CD8-positive, alpha-beta memory T cell (primary cell): ENCODE measurements at regions not wholly inside any gene's neighbourhood (a gene's known extent, or its start where the extent isn't known, plus 50 kb on each side); places are given as distances from the start of the nearest gene placed in this dataset.

Experiments
- CTCF ChIA-PET: fragments of 350-600 bp; sonication (Branson Sonifier 250); formaldehyde crosslinking; loops from one replicate; lab custom pipeline; 2021; ENCODE audit warnings: antibody characterized with exemption; lab: Charles Lee
- POLR2A ChIA-PET: fragments of 350-600 bp; sonication (Branson Sonifier 250); formaldehyde crosslinking; loops from one replicate; lab custom pipeline; 2021; ENCODE audit warnings: antibody characterized with exemption; lab: Charles Lee
- DNase-seq, 5 donors: peaks; one replicate each; pipeline versions ENCODE4 v3.0.0 to v3.0.0-alpha.2; 2020 to 2022; ENCODE audit warnings: mixed read lengths in 1 of 5
- H3K27ac ChIP-seq: one replicate; pipeline ENCODE4 v1.7.0; 2013; ENCODE audit warnings: low read depth, mild to moderate bottlenecking, low read length, moderate library complexity
- H3K27me3 ChIP-seq: 2 replicates; pipeline ENCODE4 v1.7.0; 2013; ENCODE audit warnings: low read length, mild to moderate bottlenecking; ENCODE audit not compliant: insufficient read depth, poor library complexity, severe bottlenecking
- H3K36me3 ChIP-seq: 2 replicates; pipeline ENCODE4 v1.7.0; 2013; ENCODE audit warnings: mild to moderate bottlenecking, low read length, moderate library complexity; ENCODE audit not compliant: insufficient read depth
- H3K4me1 ChIP-seq: 2 replicates; pipeline ENCODE4 v1.7.0; 2013; ENCODE audit warnings: mild to moderate bottlenecking, low read length, moderate library complexity; ENCODE audit not compliant: insufficient read depth
- H3K4me3 ChIP-seq: 2 replicates; pipeline ENCODE4 v1.7.0; 2013; ENCODE audit warnings: mild to moderate bottlenecking, low read length
- H3K9me3 ChIP-seq: 2 replicates; pipeline ENCODE4 v1.7.0; 2013; ENCODE audit warnings: mild to moderate bottlenecking, low read length
- H3K27ac Mint-ChIP-seq, 8 donors: one replicate each; pipeline ENCODE4 v1.8.0; 2020 to 2021; ENCODE audit warnings: mixed read lengths in 8 of 8, mild to moderate bottlenecking in 6 of 8, inconsistent platforms in 3 of 8, moderate library complexity in 3 of 8
- H3K27me3 Mint-ChIP-seq, 2 donors: one replicate each; pipeline ENCODE4 v1.8.0; 2020 to 2021; ENCODE audit warnings: mixed read lengths in 2 of 2, mild to moderate bottlenecking in 1 of 2, moderate library complexity in 1 of 2
- H3K36me3 Mint-ChIP-seq, 3 donors: one replicate each; pipeline ENCODE4 v1.8.0; 2020 to 2021; ENCODE audit warnings: mixed read lengths in 3 of 3, inconsistent platforms in 1 of 3, mild to moderate bottlenecking in 1 of 3
- H3K4me1 Mint-ChIP-seq, 3 donors: one replicate each; pipeline ENCODE4 v1.8.0; 2020 to 2021; ENCODE audit warnings: mixed read lengths in 3 of 3, inconsistent platforms in 1 of 3, mild to moderate bottlenecking in 1 of 3
- H3K4me3 Mint-ChIP-seq, 7 donors: one replicate each; pipeline ENCODE4 v1.8.0; 2020 to 2021; ENCODE audit warnings: mixed read lengths in 7 of 7, mild to moderate bottlenecking in 6 of 7, moderate library complexity in 4 of 7, inconsistent platforms in 2 of 7
- H3K9me3 Mint-ChIP-seq, 5 donors: one replicate each; pipeline ENCODE4 v1.8.0; 2020 to 2022; ENCODE audit warnings: mixed read lengths in 5 of 5, mild to moderate bottlenecking in 3 of 5, moderate library complexity in 2 of 5, inconsistent platforms in 1 of 5

- DNase-seq = no peak
- ChIA-PET POLR2A (no interaction called here), CTCF (interaction anchor here (1.6 kb wide), 1 partner anchor 11 kb away, joined by 4 read pairs; no protein-coding TSS in a partner anchor)
- Histone ChIP-seq H3K4me1 (peaks cover 33% of the 10 kb centered on the region), H3K27ac (no peak overlapping the region), H3K4me3 (no peak overlapping the region), H3K9me3 (no peaks in the 10 kb centered on the region), H3K36me3 (no peaks in the 10 kb centered on the region), H3K27me3 (no peaks in the 10 kb centered on the region)
- peaks cover 0 to 2% of the 10 kb centered on the region in 2 donors for H3K27me3 Mint-ChIP-seq
- H3K36me3 Mint-ChIP-seq = peaks cover 0 to 2% (median 0%) of the 10 kb centered on the region in 3 donors
- no peak overlapping the region for H3K4me3 Mint-ChIP-seq
- H3K27ac Mint-ChIP-seq = no peak overlapping the region
- H3K9me3 Mint-ChIP-seq = no peaks in the 10 kb centered on the region
- peaks cover 15 to 29% (median 18%) of the 10 kb centered on the region in 3 donors for H3K4me1 Mint-ChIP-seq
These were observed 186.8 kb downstream of the PALM2AKAP2 start for GRCh38 chr9:109966643-109967368.

GRCh38 chr9:109967651-109968642 is 187.9 kb downstream of the PALM2AKAP2 start:
- Histone ChIP-seq H3K9me3 (no peaks in the 10 kb centered on the region), H3K27ac (no peak overlapping the region), H3K36me3 (no peaks in the 10 kb centered on the region), H3K27me3 (no peaks in the 10 kb centered on the region), H3K4me1 (peaks cover 31% of the 10 kb centered on the region), H3K4me3 (no peak overlapping the region)
- POLR2A ChIA-PET = interaction anchor here (0.5 kb wide), 1 partner anchor 1457 kb away, joined by 4 read pairs; no protein-coding TSS in a partner anchor
- H3K4me3 Mint-ChIP-seq = no peak overlapping the region
- H3K27me3 Mint-ChIP-seq = peaks cover 0 to 5% of the 10 kb centered on the region in 2 donors
- H3K27ac Mint-ChIP-seq = peak overlapping the region in 4 of 8 donors; percentile 25 to 59 (median 34)
- H3K9me3 Mint-ChIP-seq = no peaks in the 10 kb centered on the region
- peaks cover 0 to 6% (median 0%) of the 10 kb centered on the region in 3 donors for H3K36me3 Mint-ChIP-seq
- CTCF ChIA-PET = interaction anchor here (1.3 to 1.6 kb wide), 2 partner anchors 9 to 90 kb away, joined by 3 to 4 read pairs; no protein-coding TSS in a partner anchor
- peak in 1 of 5 donors; percentile 2 for DNase-seq
- H3K4me1 Mint-ChIP-seq = peaks cover 15 to 25% (median 18%) of the 10 kb centered on the region in 3 donors

- H3K4me3 ChIP-seq = no peak overlapping the region
- Mint-ChIP-seq H3K4me1 (peaks cover 15 to 27% (median 21%) of the 10 kb centered on the region in 3 donors), H3K27ac (peak overlapping the region in 3 of 8 donors; percentile 3 to 30 (median 11)), H3K27me3 (peaks cover 0 to 5% of the 10 kb centered on the region in 2 donors), H3K4me3 (peak overlapping the region in 1 of 7 donors; percentile 21), H3K36me3 (peaks cover 0 to 6% (median 0%) of the 10 kb centered on the region in 3 donors), H3K9me3 (no peaks in the 10 kb centered on the region)
- ChIA-PET POLR2A (no interaction called here), CTCF (no interaction called here)
- no peak for DNase-seq
- H3K4me1 ChIP-seq = peaks cover 36% of the 10 kb centered on the region
- H3K27ac ChIP-seq = no peak overlapping the region
- no peaks in the 10 kb centered on the region for H3K36me3 ChIP-seq
- H3K9me3 ChIP-seq = no peaks in the 10 kb centered on the region
- no peaks in the 10 kb centered on the region for H3K27me3 ChIP-seq
These were observed 189.0 kb downstream of the PALM2AKAP2 start for GRCh38 chr9:109969011-109969410.

GRCh38 chr9:109969573-109970237 is 189.7 kb downstream of the PALM2AKAP2 start:
- POLR2A ChIA-PET = no interaction called here
- no peak overlapping the region for H3K27ac ChIP-seq
- Mint-ChIP-seq H3K27ac (peak overlapping the region in 2 of 8 donors; percentile 11 to 35), H3K36me3 (peaks cover 0 to 6% (median 0%) of the 10 kb centered on the region in 3 donors), H3K4me1 (peaks cover 15 to 34% (median 27%) of the 10 kb centered on the region in 3 donors), H3K27me3 (peaks cover 0 to 5% of the 10 kb centered on the region in 2 donors), H3K9me3 (no peaks in the 10 kb centered on the region), H3K4me3 (no peak overlapping the region)
- peaks cover 39% of the 10 kb centered on the region for H3K4me1 ChIP-seq
- no peaks in the 10 kb centered on the region for H3K36me3 ChIP-seq
- H3K27me3 ChIP-seq = no peaks in the 10 kb centered on the region
- no peak overlapping the region for H3K4me3 ChIP-seq
- CTCF ChIA-PET = no interaction called here
- DNase-seq = no peak
- H3K9me3 ChIP-seq = no peaks in the 10 kb centered on the region

- H3K36me3 ChIP-seq = no peaks in the 10 kb centered on the region
- H3K27me3 Mint-ChIP-seq = peaks cover 0 to 5% of the 10 kb centered on the region in 2 donors
- H3K27ac Mint-ChIP-seq = no peak overlapping the region
- H3K4me3 ChIP-seq = no peak overlapping the region
- peaks cover 0 to 6% (median 0%) of the 10 kb centered on the region in 3 donors for H3K36me3 Mint-ChIP-seq
- DNase-seq = no peak
- H3K27ac ChIP-seq = no peak overlapping the region
- H3K4me3 Mint-ChIP-seq = no peak overlapping the region
- H3K4me1 Mint-ChIP-seq = peaks cover 15 to 34% (median 27%) of the 10 kb centered on the region in 3 donors
- H3K9me3 Mint-ChIP-seq = no peaks in the 10 kb centered on the region
- peaks cover 39% of the 10 kb centered on the region for H3K4me1 ChIP-seq
- CTCF ChIA-PET = no interaction called here
- POLR2A ChIA-PET = no interaction called here
- no peaks in the 10 kb centered on the region for H3K27me3 ChIP-seq
- no peaks in the 10 kb centered on the region for H3K9me3 ChIP-seq
These were observed 191.2 kb downstream of the PALM2AKAP2 start for GRCh38 chr9:109971226-109971625.

GRCh38 chr9:109972026-109972882 is 192.3 kb downstream of the PALM2AKAP2 start:
- Mint-ChIP-seq H3K4me3 (no peak overlapping the region), H3K27me3 (peaks cover 0 to 5% of the 10 kb centered on the region in 2 donors), H3K4me1 (peaks cover 15 to 34% (median 27%) of the 10 kb centered on the region in 3 donors), H3K36me3 (peaks cover 0 to 6% (median 0%) of the 10 kb centered on the region in 3 donors), H3K27ac (no peak overlapping the region), H3K9me3 (no peaks in the 10 kb centered on the region)
- Histone ChIP-seq H3K27me3 (no peaks in the 10 kb centered on the region), H3K4me3 (no peak overlapping the region), H3K27ac (no peak overlapping the region), H3K9me3 (no peaks in the 10 kb centered on the region), H3K36me3 (no peaks in the 10 kb centered on the region), H3K4me1 (peaks cover 36% of the 10 kb centered on the region)
- POLR2A ChIA-PET = no interaction called here
- CTCF ChIA-PET = no interaction called here
- no peak for DNase-seq

- Histone ChIP-seq H3K9me3 (no peaks in the 10 kb centered on the region), H3K4me3 (no peak overlapping the region), H3K27ac (no peak overlapping the region), H3K4me1 (peaks cover 25% of the 10 kb centered on the region), H3K27me3 (no peaks in the 10 kb centered on the region), H3K36me3 (no peaks in the 10 kb centered on the region)
- H3K4me3 Mint-ChIP-seq = no peak overlapping the region
- H3K27me3 Mint-ChIP-seq = peaks cover 0 to 5% of the 10 kb centered on the region in 2 donors
- peaks cover 0 to 6% (median 0%) of the 10 kb centered on the region in 3 donors for H3K36me3 Mint-ChIP-seq
- no peaks in the 10 kb centered on the region for H3K9me3 Mint-ChIP-seq
- DNase-seq = no peak
- H3K27ac Mint-ChIP-seq = no peak overlapping the region
- peaks cover 8 to 27% (median 20%) of the 10 kb centered on the region in 3 donors for H3K4me1 Mint-ChIP-seq
- POLR2A ChIA-PET = no interaction called here
- CTCF ChIA-PET = no interaction called here
These were observed 193.3 kb downstream of the PALM2AKAP2 start for GRCh38 chr9:109973336-109973735.
